Activated naive CD4-positive, alpha-beta T cell treated with anti-CD3 and anti-CD28 coated beads for 36 hours (primary cell): ENCODE measurements at regions not wholly inside any gene's neighbourhood (a gene's known extent, or its start where the extent isn't known, plus 50 kb on each side); places are given as distances from the start of the nearest gene placed in this dataset.

Experiments used
- CTCF ChIA-PET: fragments of 350-600 bp; sonication (Branson Sonifier 250); formaldehyde crosslinking; loops from one replicate; lab custom pipeline; 2021; ENCODE audit warnings: antibody characterized with exemption; lab: Charles Lee
- DNase-seq: peaks from one replicate; pipeline ENCODE4 v3.0.0-alpha.2; 2020
- H3K27ac Mint-ChIP-seq: one replicate; pipeline ENCODE4 v1.8.0; 2021; ENCODE audit warnings: mild to moderate bottlenecking, mixed read lengths
- H3K27me3 Mint-ChIP-seq: one replicate; pipeline ENCODE4 v1.8.0; 2021; ENCODE audit warnings: low read depth, mixed read lengths
- H3K36me3 Mint-ChIP-seq: one replicate; pipeline ENCODE4 v1.8.0; 2021; ENCODE audit warnings: low read depth, mixed read lengths
- H3K4me1 Mint-ChIP-seq: one replicate; pipeline ENCODE4 v1.8.0; 2021; ENCODE audit warnings: low read depth, mixed read lengths
- H3K4me3 Mint-ChIP-seq: one replicate; pipeline ENCODE4 v1.8.0; 2021; ENCODE audit warnings: mild to moderate bottlenecking, moderate library complexity, mixed read lengths
- H3K9me3 Mint-ChIP-seq: one replicate; pipeline ENCODE4 v1.8.0; 2021; ENCODE audit warnings: mixed read lengths
- intact Hi-C: fragments of 100-400 bp; cut with micrococcal nuclease; formaldehyde crosslinking; loops from one replicate; pipeline ENCODE4 v1.15.1; 2023

- H3K27me3 Mint-ChIP-seq = no peaks in the 10 kb centered on the region
- DNase-seq = no peak
- no peak overlapping the region for H3K4me3 Mint-ChIP-seq
- H3K36me3 Mint-ChIP-seq = no peaks in the 10 kb centered on the region
- no peak overlapping the region for H3K27ac Mint-ChIP-seq
- no peaks in the 10 kb centered on the region for H3K4me1 Mint-ChIP-seq
- CTCF ChIA-PET = no interaction called here
- no peaks in the 10 kb centered on the region for H3K9me3 Mint-ChIP-seq
- intact Hi-C loops = no loop called here
Observed at GRCh38 chr22:22779213-22779612, 108.4 kb upstream of the IGLL5 start.

GRCh38 chr22:22783575-22783974, 104.0 kb upstream of the IGLL5 start:
- Mint-ChIP-seq H3K4me3 (no peak overlapping the region), H3K4me1 (no peaks in the 10 kb centered on the region), H3K27ac (no peak overlapping the region), H3K9me3 (no peaks in the 10 kb centered on the region), H3K27me3 (no peaks in the 10 kb centered on the region), H3K36me3 (no peaks in the 10 kb centered on the region)
- no peak for DNase-seq
- intact Hi-C loops = no loop called here
- CTCF ChIA-PET = interaction anchor here (0.8 to 1.1 kb wide), 4 partner anchors 15 to 176 kb away, joined by 3 to 5 read pairs (median 3); no protein-coding TSS in a partner anchor

GRCh38 chr22:22784249-22785039, 103.2 kb upstream of the IGLL5 start:
- Mint-ChIP-seq H3K9me3 (no peaks in the 10 kb centered on the region), H3K36me3 (no peaks in the 10 kb centered on the region), H3K27ac (no peak overlapping the region), H3K27me3 (no peaks in the 10 kb centered on the region), H3K4me3 (no peak overlapping the region), H3K4me1 (no peaks in the 10 kb centered on the region)
- intact Hi-C loops = no loop called here
- CTCF ChIA-PET = interaction anchor here (0.6 to 1.1 kb wide), 4 partner anchors 14 to 175 kb away, joined by 3 to 5 read pairs (median 3); no protein-coding TSS in a partner anchor
- DNase-seq = no peak

GRCh38 chr22:22785316-22786065, 102.1 kb upstream of the IGLL5 start:
- Mint-ChIP-seq H3K4me1 (peaks cover 10% of the 10 kb centered on the region), H3K27me3 (no peaks in the 10 kb centered on the region), H3K27ac (no peak overlapping the region), H3K4me3 (no peak overlapping the region), H3K9me3 (no peaks in the 10 kb centered on the region), H3K36me3 (no peaks in the 10 kb centered on the region)
- intact Hi-C loops = no loop called here
- CTCF ChIA-PET = interaction anchor here (0.7 to 6.5 kb wide), 6 partner anchors 13 to 288 kb away, joined by 3 to 73 read pairs (median 11); no protein-coding TSS in a partner anchor
- DNase-seq = no peak

DNA sequence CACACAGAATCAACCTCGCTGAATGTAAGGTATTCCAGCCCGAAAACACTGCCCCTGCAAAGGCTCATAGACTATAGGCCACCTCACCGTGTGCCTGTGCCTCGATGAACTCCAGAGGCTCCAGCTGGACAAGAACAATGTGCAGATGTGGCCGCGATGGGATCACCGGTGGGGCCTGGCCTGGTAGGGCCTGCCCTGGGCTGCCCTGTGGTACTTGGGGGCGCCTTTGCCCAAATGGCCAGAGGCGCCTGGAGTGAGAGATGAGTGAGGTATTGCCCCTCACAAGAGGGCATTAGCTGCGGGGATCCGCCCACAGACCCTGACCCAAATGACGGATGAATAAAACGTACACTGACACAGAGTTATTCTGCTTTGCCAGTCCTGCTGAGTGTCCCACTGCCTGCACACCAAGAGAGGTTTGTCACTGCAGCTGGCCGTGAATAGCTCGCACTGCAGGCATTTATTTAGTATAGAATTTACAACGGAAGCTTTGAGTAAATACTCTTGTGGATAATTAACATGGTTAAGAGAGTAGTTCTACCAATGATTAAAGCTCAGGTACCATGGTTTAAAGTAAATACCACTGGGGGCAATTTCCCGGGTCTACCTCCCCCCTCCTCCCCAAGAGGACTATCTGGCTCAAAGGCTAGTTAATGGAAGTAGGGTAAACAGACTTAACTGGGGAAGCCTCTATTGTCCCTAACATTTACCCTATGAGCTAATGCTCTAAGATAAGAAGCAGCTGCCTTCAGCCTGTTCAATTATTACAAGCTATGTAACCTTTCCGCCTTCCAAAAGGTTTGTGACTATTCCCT, 101.1 kb upstream of the IGLL5 start:
- Mint-ChIP-seq H3K27ac (no peak overlapping the region), H3K36me3 (no peaks in the 10 kb centered on the region), H3K9me3 (no peaks in the 10 kb centered on the region), H3K4me3 (no peak overlapping the region), H3K27me3 (no peaks in the 10 kb centered on the region), H3K4me1 (peaks cover 16% of the 10 kb centered on the region)
- intact Hi-C loops = no loop called here
- DNase-seq = no peak
- CTCF ChIA-PET = interaction anchor here (0.7 to 6.5 kb wide), 12 partner anchors 10 to 289 kb away, joined by 3 to 73 read pairs (median 5); no protein-coding TSS in a partner anchor

- Mint-ChIP-seq H3K27ac (no peak overlapping the region), H3K4me1 (peaks cover 16% of the 10 kb centered on the region), H3K27me3 (no peaks in the 10 kb centered on the region), H3K4me3 (no peak overlapping the region), H3K9me3 (no peaks in the 10 kb centered on the region), H3K36me3 (no peaks in the 10 kb centered on the region)
- no peak for DNase-seq
- intact Hi-C loops = no loop called here
- CTCF ChIA-PET = interaction anchor here (0.9 to 6.5 kb wide), 13 partner anchors 10 to 306 kb away, joined by 3 to 73 read pairs (median 6); no protein-coding TSS in a partner anchor
Observed at GRCh38 chr22:22787151-22787550, 100.5 kb upstream of the IGLL5 start.

DNA sequence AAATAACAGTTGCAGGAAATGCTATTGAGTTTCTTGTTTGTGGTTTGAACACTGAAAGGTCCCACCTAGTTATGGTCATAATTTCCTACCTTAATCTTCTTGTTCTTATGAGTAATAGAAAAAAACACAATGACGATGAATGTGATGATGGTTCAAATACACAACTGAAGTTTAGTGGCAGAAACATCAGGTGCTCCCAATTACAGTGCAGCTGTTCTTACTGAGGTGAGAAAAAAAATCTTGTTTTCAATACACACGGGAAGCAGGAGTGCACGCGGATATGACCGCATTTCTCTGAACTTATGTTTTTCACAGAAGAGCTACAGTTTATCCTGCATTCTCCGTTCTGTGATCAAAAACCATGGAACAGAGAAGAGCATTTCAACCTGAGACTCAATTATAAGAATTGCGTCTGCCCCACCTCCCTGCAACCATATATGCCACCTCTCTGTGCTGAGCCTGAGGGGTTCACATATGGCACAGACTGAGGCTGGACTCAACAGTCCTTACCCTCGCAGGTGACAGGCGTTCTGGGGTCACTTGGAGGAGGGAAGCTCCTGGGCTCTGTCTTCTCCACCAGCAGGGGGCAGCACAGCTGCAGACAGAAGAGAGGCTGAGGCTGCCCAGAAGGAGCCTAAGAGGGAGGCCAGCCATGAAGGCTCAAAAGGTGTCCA, 99.7 kb upstream of the IGLL5 start:
- intact Hi-C loops = loop anchor here (1.0 kb wide), 1 partner anchor 96 kb away; no protein-coding TSS in a partner anchor
- H3K4me1 Mint-ChIP-seq = peaks cover 16% of the 10 kb centered on the region
- CTCF ChIA-PET = interaction anchor here (0.7 to 6.5 kb wide), 26 partner anchors 11 to 340 kb away, joined by 3 to 73 read pairs (median 4); no protein-coding TSS in a partner anchor
- H3K27ac Mint-ChIP-seq = no peak overlapping the region
- DNase-seq = peak; percentile 74
- no peaks in the 10 kb centered on the region for H3K36me3 Mint-ChIP-seq
- no peaks in the 10 kb centered on the region for H3K9me3 Mint-ChIP-seq
- no peaks in the 10 kb centered on the region for H3K27me3 Mint-ChIP-seq
- no peak overlapping the region for H3K4me3 Mint-ChIP-seq

GRCh38 chr22:22788460-22789037, 99.1 kb upstream of the IGLL5 start:
- intact Hi-C loops = loop anchor here (1.0 kb wide), 1 partner anchor 96 kb away; no protein-coding TSS in a partner anchor
- Mint-ChIP-seq H3K27me3 (no peaks in the 10 kb centered on the region), H3K4me3 (no peak overlapping the region), H3K4me1 (peaks cover 16% of the 10 kb centered on the region), H3K9me3 (no peaks in the 10 kb centered on the region), H3K27ac (no peak overlapping the region), H3K36me3 (no peaks in the 10 kb centered on the region)
- no peak for DNase-seq
- CTCF ChIA-PET = interaction anchor here (0.7 to 6.5 kb wide), 24 partner anchors 11 to 339 kb away, joined by 3 to 73 read pairs (median 5); no protein-coding TSS in a partner anchor

GRCh38 chr22:22789233-22789921, 98.2 kb upstream of the IGLL5 start:
- Mint-ChIP-seq H3K9me3 (no peaks in the 10 kb centered on the region), H3K4me3 (no peak overlapping the region), H3K27me3 (no peaks in the 10 kb centered on the region), H3K36me3 (no peaks in the 10 kb centered on the region), H3K27ac (no peak overlapping the region), H3K4me1 (peaks cover 16% of the 10 kb centered on the region)
- intact Hi-C loops = no loop called here
- no peak for DNase-seq
- CTCF ChIA-PET = interaction anchor here (0.6 to 6.5 kb wide), 13 partner anchors 10 to 169 kb away, joined by 3 to 73 read pairs (median 5); no protein-coding TSS in a partner anchor

- CTCF ChIA-PET = interaction anchor here (0.6 to 6.5 kb wide), 12 partner anchors 9 to 168 kb away, joined by 3 to 73 read pairs (median 4); no protein-coding TSS in a partner anchor
- Mint-ChIP-seq H3K4me3 (no peak overlapping the region), H3K36me3 (no peaks in the 10 kb centered on the region), H3K27ac (no peak overlapping the region), H3K9me3 (no peaks in the 10 kb centered on the region), H3K4me1 (peaks cover 16% of the 10 kb centered on the region), H3K27me3 (no peaks in the 10 kb centered on the region)
- no peak for DNase-seq
- intact Hi-C loops = no loop called here
Observed at GRCh38 chr22:22789922-22790845, 97.4 kb upstream of the IGLL5 start.
